ENCODE measurements at regions not wholly inside any gene's neighbourhood (a gene's known extent, or its start where the extent isn't known, plus 50 kb on each side); places are given as distances from the start of the nearest gene placed in this dataset.
"Not testable (repeated sequence)": the region's sequence is repeated elsewhere in the genome, so short reads cannot be mapped to it uniquely, and the experiment has no call there.

GRCh38 chr10:46660027-46660834 is 81.3 kb downstream of the SYT15 start:
- TF ChIP-seq, protein P1, sequence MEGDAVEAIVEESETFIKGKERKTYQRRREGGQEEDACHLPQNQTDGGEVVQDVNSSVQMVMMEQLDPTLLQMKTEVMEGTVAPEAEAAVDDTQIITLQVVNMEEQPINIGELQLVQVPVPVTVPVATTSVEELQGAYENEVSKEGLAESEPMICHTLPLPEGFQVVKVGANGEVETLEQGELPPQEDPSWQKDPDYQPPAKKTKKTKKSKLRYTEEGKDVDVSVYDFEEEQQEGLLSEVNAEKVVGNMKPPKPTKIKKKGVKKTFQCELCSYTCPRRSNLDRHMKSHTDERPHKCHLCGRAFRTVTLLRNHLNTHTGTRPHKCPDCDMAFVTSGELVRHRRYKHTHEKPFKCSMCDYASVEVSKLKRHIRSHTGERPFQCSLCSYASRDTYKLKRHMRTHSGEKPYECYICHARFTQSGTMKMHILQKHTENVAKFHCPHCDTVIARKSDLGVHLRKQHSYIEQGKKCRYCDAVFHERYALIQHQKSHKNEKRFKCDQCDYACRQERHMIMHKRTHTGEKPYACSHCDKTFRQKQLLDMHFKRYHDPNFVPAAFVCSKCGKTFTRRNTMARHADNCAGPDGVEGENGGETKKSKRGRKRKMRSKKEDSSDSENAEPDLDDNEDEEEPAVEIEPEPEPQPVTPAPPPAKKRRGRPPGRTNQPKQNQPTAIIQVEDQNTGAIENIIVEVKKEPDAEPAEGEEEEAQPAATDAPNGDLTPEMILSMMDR (IDR thresholded peaks at IDR 0.05; ENCODE audit: low read depth, low read length, poor library complexity, severe bottlenecking), result not testable (repeated sequence)
- not testable (repeated sequence) for TF ChIP-seq EZH2phosphoT487 (IDR thresholded peaks at IDR 0.05; ENCODE audit: borderline replicate concordance, low read length)

Measured in DOHH2 (cell line).